ENCODE measurements at regions not wholly inside any gene's neighbourhood (a gene's known extent, or its start where the extent isn't known, plus 50 kb on each side); places are given as distances from the start of the nearest gene placed in this dataset.

DNA sequence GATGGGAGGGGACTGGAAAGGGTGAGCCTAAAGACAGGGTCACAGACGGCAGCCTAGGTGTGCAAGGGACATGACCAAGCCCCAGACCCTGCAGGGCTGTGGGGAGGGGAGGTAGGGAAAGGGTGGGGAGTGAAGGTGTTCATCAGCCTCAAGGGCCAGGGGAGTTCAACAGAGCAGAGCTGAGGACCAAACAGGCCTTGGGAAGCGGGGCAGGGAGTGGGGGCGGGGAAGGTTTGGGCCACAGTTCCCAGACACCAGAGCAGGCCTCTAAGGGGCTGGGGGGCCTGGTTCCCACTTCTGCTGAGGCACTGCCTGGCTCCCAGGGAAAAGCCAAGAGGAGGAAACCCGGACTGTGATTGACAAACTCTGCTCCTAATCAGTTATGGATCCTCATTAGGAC, 456.3 kb downstream of the MATN1 start:
- Histone ChIP-seq H3K9me3 (no peaks in the 10 kb centered on the region), H3K27me3 (no peaks in the 10 kb centered on the region), H3K36me3 (no peaks in the 10 kb centered on the region), H3K4me1 (no peaks in the 10 kb centered on the region), H3K4me3 (ENCODE audit: low read depth, low read length) (no peak overlapping the region)
- DNase-seq: no peak
- TF ChIP-seq, protein P1, sequence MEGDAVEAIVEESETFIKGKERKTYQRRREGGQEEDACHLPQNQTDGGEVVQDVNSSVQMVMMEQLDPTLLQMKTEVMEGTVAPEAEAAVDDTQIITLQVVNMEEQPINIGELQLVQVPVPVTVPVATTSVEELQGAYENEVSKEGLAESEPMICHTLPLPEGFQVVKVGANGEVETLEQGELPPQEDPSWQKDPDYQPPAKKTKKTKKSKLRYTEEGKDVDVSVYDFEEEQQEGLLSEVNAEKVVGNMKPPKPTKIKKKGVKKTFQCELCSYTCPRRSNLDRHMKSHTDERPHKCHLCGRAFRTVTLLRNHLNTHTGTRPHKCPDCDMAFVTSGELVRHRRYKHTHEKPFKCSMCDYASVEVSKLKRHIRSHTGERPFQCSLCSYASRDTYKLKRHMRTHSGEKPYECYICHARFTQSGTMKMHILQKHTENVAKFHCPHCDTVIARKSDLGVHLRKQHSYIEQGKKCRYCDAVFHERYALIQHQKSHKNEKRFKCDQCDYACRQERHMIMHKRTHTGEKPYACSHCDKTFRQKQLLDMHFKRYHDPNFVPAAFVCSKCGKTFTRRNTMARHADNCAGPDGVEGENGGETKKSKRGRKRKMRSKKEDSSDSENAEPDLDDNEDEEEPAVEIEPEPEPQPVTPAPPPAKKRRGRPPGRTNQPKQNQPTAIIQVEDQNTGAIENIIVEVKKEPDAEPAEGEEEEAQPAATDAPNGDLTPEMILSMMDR (IDR thresholded peaks at IDR 0.05; ENCODE audit: low read depth, low read length): no peak

DNA sequence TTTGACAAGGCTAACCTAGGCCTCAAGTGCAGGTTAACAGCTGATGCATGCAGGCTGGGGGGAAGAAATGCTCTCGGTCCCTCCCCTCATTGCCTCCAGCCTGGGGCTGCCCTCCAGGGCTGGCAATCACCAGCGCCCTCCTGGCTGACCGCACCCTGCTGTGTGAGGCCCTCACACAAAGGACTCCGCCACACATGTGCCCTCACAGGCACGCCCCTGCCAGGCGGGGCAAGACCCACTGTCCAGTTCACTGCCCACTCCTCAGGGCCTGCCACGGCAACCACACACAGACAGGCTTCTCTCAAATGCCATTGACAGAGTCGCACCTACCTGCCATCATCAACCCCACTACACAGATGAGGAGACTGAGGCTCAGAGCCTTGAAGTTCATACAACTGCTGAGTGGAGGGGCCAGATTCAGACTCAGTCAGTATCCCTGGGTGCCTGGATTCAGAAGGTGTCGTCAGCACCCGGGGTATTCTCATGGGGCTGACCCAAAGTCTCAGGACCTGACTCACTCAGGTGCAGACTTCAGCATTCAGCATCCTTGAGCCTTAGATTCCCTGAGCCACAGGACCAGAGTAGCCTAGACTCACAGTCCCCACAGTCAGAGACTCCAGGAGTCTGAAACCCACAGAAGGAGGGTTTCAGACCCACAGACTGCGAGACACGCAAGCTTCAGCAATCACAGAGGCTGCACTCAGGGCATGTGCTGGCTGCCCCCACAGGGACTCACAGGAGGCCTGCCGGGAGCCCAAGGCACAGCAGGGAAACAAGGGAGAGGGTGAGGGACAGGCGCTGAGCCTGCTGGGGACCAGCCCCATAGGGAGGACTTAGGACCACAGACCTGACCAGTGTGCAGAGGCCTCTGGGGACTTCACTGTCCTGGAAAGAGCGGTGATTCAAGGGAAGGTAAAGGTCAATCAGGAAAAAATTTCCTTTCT, 458.0 kb downstream of the MATN1 start:
- H3K36me3 ChIP-seq: no peaks in the 10 kb centered on the region
- DNase-seq: no peak
- TF ChIP-seq, protein P1 (IDR thresholded peaks at IDR 0.05; ENCODE audit: low read depth, low read length): no peak
- H3K4me1 ChIP-seq: no peaks in the 10 kb centered on the region
- H3K4me3 ChIP-seq (ENCODE audit: low read depth, low read length): no peak overlapping the region
- no peaks in the 10 kb centered on the region for H3K9me3 ChIP-seq
- no peaks in the 10 kb centered on the region for H3K27me3 ChIP-seq

DNA sequence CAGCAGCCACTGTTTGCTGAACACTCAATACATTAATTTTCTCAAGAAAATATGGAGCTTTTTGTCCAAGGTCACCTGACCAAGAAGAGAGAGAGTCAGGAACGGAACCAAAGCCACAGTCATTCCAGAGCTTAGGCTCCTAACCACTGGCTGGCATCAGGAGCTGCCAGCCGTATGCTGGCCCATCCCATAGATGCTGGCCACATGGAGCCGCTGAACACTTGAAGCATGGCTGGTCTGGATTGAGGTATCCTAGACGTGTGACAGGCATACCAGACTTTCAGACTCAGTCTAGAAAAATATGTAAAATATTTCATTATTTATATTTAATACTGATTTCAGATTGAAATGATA, 458.7 kb downstream of the MATN1 start:
- H3K27me3 ChIP-seq: no peaks in the 10 kb centered on the region
- TF ChIP-seq, protein P1 (IDR thresholded peaks at IDR 0.05; ENCODE audit: low read depth, low read length): no peak
- no peak overlapping the region for H3K4me3 ChIP-seq (ENCODE audit: low read depth, low read length)
- no peaks in the 10 kb centered on the region for H3K9me3 ChIP-seq
- DNase-seq: no peak
- H3K4me1 ChIP-seq: no peaks in the 10 kb centered on the region
- no peaks in the 10 kb centered on the region for H3K36me3 ChIP-seq

DNA sequence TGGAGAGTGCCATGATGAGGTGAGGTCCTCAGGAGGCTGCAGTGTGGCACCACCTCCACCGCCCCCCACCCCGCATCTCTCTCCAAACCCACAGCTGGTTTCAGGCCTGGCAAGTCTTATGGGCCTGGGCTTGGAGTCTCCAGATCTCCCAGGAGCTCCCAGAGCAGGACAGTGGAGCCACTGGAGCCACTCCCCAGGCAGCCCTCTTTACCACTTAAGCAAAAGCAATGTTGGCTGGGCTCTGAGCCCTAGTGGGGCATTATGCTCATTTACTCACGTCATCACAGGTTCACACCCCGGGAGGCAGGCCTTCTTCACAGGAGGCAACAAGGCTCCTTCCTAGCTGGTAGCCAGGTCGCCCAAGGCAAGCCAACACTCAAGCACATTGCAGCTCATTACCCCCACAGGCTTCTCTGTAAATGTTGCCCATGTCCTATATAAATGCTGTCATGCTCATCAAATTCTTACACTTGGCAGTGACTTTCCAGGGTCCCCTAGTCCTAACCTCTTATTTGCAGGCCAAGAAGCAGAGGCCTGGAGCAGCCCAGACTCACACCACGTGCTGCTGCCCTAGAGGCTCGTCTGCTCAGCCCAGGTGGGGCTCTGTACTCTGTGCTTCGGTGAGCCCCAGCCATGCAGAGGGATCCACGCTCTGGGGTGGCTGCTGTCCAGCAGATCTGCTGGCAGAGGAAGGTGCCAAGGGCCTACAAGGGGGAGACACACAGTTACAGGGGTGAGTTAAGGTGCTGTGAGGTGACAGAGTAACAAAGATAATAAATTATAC, 459.3 kb downstream of the MATN1 start:
- no peaks in the 10 kb centered on the region for H3K9me3 ChIP-seq
- H3K4me1 ChIP-seq: no peaks in the 10 kb centered on the region
- TF ChIP-seq, protein P1 (IDR thresholded peaks at IDR 0.05; ENCODE audit: low read depth, low read length): no peak
- H3K36me3 ChIP-seq: no peaks in the 10 kb centered on the region
- H3K4me3 ChIP-seq (ENCODE audit: low read depth, low read length): no peak overlapping the region
- no peaks in the 10 kb centered on the region for H3K27me3 ChIP-seq
- no peak for DNase-seq

DNA sequence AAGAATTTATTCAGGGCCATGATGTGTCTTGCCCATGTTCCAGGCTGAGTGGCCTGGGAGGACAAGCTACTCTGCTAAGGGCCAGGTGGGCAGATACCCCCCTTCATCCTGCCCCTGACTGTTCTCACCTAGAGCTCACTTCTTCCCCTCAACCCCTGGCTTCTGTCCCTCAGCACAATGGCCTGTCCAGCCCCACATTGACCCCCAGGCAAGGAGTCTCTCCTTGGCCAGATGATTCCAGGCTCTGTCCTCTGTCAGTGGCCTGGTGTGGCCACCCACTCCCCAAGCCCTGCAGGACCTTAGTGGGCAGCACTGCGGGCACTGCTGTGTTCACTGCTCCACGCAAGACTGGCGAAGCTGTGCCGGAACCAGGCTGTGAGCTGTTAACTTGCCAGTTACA, 460.0 kb downstream of the MATN1 start:
- TF ChIP-seq, protein P1 (IDR thresholded peaks at IDR 0.05; ENCODE audit: low read depth, low read length): no peak
- Histone ChIP-seq H3K4me3 (ENCODE audit: low read depth, low read length) (no peak overlapping the region), H3K4me1 (no peaks in the 10 kb centered on the region), H3K36me3 (no peaks in the 10 kb centered on the region), H3K27me3 (no peaks in the 10 kb centered on the region), H3K9me3 (no peaks in the 10 kb centered on the region)
- no peak for DNase-seq

DNA sequence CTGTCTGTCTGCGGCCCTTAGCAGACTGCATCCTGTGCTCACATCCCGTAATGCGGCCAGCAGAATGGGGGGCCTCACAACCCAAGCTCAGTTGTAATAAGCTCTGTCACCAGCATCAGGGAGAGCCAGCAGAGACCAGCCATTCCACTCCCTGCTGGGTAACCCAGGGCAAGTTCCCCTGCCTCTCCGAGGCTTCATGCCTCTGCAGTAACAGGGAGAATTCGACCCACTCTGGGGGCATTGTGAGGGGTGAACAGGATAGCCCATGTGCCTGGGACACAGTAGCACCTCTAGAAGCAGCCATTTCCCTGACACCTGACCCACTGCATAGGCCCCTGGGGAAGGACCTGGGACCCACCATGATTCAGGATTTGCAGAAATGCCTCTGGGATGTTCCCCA, 461.2 kb downstream of the MATN1 start:
- Histone ChIP-seq H3K9me3 (no peaks in the 10 kb centered on the region), H3K4me1 (no peaks in the 10 kb centered on the region), H3K36me3 (no peaks in the 10 kb centered on the region), H3K27me3 (no peaks in the 10 kb centered on the region), H3K4me3 (ENCODE audit: low read depth, low read length) (no peak overlapping the region)
- TF ChIP-seq, protein P1 (IDR thresholded peaks at IDR 0.05; ENCODE audit: low read depth, low read length): no peak
- DNase-seq: no peak
